Colonic mucosa (tissue), 4 donors: ENCODE measurements at regions not wholly inside any gene's neighbourhood (a gene's known extent, or its start where the extent isn't known, plus 50 kb on each side); places are given as distances from the start of the nearest gene placed in this dataset.
"Not testable (repeated sequence)": the region's sequence is repeated elsewhere in the genome, so short reads cannot be mapped to it uniquely, and the experiment has no call there.

Experiments
- DNase-seq: peaks from one replicate; pipeline ENCODE4 v3.0.0-alpha.2; 2020
- H3K27ac ChIP-seq: fragments of 200-600 bp; one replicate; pipeline ENCODE4 v1.8.0; 2021
- H3K27me3 ChIP-seq: fragments of 200-600 bp; one replicate; pipeline ENCODE4 v1.8.0; 2021
- H3K36me3 ChIP-seq: fragments of 200-600 bp; one replicate; pipeline ENCODE4 v1.8.0; 2021
- H3K4me1 ChIP-seq: fragments of 200-600 bp; one replicate; pipeline ENCODE4 v1.8.0; 2021; ENCODE audit warnings: mild to moderate bottlenecking
- H3K4me3 ChIP-seq: fragments of 200-600 bp; one replicate; pipeline ENCODE4 v1.8.0; 2021
- H3K9ac ChIP-seq, 2 donors: one replicate each; pipeline ENCODE4 v1.7.0; 2013; ENCODE audit warnings: control low read depth in 2 of 2, low read depth in 2 of 2, low read length in 2 of 2
- H3K9me3 ChIP-seq: fragments of 200-600 bp; one replicate; pipeline ENCODE4 v1.8.0; 2021
- intact Hi-C: fragments of 100-400 bp; cut with DNase I; formaldehyde crosslinking; loops from one replicate; pipeline ENCODE4 v1.14.1; 2022
- TF ChIP-seq, protein P1 (sequence below): fragments of 200-600 bp; IDR thresholded peaks from one replicate; pipeline ENCODE4 v1.8.0; 2022; ENCODE audit warnings: antibody characterized with exemption, mild to moderate bottlenecking
- donor health status: healthy.
- donor health status: DM: no; HTN: no; CAD: no.
- donor health status: DM: no; HTN: no; CAD: no.

DNA sequence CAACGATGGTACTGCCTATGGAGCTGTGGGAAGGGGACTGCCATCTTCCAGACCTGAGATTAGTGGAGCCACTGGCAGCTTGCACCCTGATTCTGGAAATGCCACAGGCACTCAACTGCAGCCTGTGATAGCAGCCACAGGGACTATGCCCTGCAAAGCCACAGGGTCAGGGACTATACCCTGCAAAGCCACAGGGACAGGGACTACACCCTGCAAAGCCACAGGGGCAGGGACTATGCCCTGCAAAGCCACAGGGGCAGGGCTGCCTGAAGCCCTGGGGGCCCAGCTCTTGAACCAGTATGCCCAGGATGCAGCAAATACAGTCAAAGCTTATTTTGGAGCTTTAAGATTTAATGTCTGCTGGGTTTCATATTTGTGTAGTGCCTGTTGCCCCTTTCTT, 346.6 kb downstream of the C6orf118 start:
- Histone ChIP-seq H3K4me3 (no peak overlapping the region), H3K27me3 (no peaks in the 10 kb centered on the region), H3K4me1 (no peaks in the 10 kb centered on the region), H3K27ac (no peak overlapping the region), H3K36me3 (no peaks in the 10 kb centered on the region), H3K9me3 (no peaks in the 10 kb centered on the region), H3K9ac (no peak overlapping the region)
- no peak for DNase-seq
- intact Hi-C loops, result no loop called here
- TF ChIP-seq, protein P1, sequence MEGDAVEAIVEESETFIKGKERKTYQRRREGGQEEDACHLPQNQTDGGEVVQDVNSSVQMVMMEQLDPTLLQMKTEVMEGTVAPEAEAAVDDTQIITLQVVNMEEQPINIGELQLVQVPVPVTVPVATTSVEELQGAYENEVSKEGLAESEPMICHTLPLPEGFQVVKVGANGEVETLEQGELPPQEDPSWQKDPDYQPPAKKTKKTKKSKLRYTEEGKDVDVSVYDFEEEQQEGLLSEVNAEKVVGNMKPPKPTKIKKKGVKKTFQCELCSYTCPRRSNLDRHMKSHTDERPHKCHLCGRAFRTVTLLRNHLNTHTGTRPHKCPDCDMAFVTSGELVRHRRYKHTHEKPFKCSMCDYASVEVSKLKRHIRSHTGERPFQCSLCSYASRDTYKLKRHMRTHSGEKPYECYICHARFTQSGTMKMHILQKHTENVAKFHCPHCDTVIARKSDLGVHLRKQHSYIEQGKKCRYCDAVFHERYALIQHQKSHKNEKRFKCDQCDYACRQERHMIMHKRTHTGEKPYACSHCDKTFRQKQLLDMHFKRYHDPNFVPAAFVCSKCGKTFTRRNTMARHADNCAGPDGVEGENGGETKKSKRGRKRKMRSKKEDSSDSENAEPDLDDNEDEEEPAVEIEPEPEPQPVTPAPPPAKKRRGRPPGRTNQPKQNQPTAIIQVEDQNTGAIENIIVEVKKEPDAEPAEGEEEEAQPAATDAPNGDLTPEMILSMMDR, result no peak

DNA sequence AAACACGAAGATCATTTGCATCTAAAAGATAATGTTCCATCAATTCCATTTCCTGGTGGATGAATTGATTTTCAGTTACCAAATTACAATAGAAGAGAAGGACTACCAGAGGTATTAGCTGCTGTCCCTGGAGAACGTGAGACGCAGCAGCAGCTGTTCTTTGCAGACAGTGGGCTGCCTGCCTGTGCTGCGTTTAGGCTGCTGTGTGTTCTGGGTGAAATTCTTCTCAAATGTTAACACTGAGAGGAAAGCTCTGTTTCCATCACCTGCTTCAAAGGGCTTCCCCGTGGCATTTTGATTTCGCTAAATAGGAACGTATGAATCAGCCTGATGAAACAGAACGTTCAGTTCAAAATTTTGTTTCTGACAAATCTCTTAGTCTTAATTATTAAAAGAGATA, 362.2 kb downstream of the C6orf118 start:
- Histone ChIP-seq H3K27ac (no peak overlapping the region), H3K9ac (no peak overlapping the region), H3K36me3 (no peaks in the 10 kb centered on the region), H3K27me3 (no peaks in the 10 kb centered on the region), H3K4me1 (no peaks in the 10 kb centered on the region), H3K4me3 (no peak overlapping the region), H3K9me3 (no peaks in the 10 kb centered on the region)
- TF ChIP-seq, protein P1, result no peak
- no peak for DNase-seq
- intact Hi-C loops, result no loop called here

DNA sequence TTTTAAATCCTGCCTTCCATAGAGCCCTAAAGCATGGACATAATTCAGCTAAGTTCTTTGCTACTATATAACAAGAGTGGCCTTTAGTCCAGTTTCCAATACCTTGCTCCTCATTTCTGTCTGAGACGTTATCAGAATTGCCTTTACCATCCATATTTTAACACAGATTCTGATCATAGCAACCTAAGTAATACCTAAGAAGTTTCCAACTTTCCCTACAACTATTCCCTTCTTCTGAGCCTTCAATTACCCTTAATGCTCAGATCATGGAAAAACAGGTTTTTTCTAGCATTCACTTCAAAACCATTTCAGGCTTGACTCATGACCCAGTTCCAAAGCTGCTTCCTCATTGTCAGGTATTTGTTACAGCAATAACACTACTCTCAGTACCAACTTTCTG, 367.1 kb downstream of the C6orf118 start:
- no peak overlapping the region for H3K9ac ChIP-seq
- no peak overlapping the region for H3K4me3 ChIP-seq
- intact Hi-C loops, result no loop called here

DNA sequence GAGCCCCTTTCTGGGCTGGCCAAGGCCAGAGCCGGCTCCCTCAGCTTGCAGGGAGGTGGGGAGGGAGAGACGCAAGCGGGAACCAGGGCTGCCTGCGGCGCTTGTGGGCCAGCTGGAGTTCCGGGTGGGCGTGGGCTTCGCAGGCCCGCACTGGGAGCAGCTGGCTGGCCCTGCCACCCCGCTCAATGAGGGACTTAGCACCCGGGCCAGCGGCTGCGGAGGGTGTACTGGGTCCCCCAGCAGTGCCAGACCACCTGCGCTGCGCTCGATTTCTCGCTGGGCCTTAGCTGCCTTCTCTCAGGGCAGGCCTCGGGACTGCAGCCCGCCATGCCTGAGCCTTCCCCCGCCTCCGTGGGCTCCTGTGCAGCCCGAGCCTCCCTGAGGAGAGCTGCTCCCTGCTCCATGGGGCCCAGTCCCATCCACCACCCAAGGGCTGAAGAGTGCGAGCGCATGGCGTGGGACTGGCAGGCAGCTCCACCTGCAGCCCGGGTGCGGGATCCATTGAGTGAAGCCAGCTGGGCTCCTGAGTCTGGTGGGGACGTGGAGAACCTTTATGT, 376.1 kb downstream of the C6orf118 start:
- H3K27ac ChIP-seq, H3K27me3 ChIP-seq, H3K9ac ChIP-seq, DNase-seq, H3K9me3 ChIP-seq, H3K36me3 ChIP-seq, H3K4me3 ChIP-seq, H3K4me1 ChIP-seq, intact Hi-C loops: not testable (repeated sequence)

More for the DNA sequence above, 367.1 kb downstream of the C6orf118 start:
- no peak for DNase-seq
- H3K36me3 ChIP-seq, result no peaks in the 10 kb centered on the region
- no peaks in the 10 kb centered on the region for H3K27me3 ChIP-seq
- TF ChIP-seq, protein P1, result no peak
- no peaks in the 10 kb centered on the region for H3K9me3 ChIP-seq
- no peaks in the 10 kb centered on the region for H3K4me1 ChIP-seq
- H3K27ac ChIP-seq, result no peak overlapping the region

DNA sequence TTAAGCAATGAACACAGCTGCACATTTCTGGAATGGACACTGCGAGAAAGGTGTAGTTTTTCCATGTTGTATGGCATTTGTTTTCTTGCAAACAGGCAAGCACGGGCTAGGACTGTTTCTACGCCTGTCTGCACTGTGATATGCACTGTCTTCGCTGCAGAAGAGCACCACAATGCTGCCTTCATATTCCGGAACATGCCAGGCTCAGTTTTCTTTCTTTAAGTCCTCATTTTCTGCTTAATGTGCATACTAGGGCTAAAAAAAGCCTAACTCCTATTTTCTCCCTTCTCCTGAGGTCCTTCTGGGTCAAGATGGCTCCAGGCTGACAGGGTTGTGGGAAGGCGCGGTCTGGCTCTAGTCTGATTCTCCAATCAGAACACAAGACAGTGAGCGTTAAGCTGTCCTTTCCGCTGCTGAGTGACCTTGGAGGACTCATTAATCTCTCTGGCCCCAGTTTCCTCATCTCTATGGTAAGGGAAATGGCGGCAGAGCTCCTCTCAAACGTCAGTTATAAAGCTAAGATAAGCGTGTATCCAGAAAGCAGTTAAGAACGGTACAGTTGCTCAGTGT, 379.9 kb downstream of the C6orf118 start:
- no peak overlapping the region for H3K27ac ChIP-seq
- DNase-seq, result no peak
- H3K4me1 ChIP-seq, result no peaks in the 10 kb centered on the region
- no peaks in the 10 kb centered on the region for H3K36me3 ChIP-seq
- H3K4me3 ChIP-seq, result no peak overlapping the region
- no peaks in the 10 kb centered on the region for H3K27me3 ChIP-seq
- H3K9me3 ChIP-seq, result no peaks in the 10 kb centered on the region
- intact Hi-C loops, result loop anchor here (10.0 kb wide), 1 partner anchor 1505 kb away; no protein-coding TSS in a partner anchor
- TF ChIP-seq, protein P1, result no peak
- no peak overlapping the region for H3K9ac ChIP-seq

DNA sequence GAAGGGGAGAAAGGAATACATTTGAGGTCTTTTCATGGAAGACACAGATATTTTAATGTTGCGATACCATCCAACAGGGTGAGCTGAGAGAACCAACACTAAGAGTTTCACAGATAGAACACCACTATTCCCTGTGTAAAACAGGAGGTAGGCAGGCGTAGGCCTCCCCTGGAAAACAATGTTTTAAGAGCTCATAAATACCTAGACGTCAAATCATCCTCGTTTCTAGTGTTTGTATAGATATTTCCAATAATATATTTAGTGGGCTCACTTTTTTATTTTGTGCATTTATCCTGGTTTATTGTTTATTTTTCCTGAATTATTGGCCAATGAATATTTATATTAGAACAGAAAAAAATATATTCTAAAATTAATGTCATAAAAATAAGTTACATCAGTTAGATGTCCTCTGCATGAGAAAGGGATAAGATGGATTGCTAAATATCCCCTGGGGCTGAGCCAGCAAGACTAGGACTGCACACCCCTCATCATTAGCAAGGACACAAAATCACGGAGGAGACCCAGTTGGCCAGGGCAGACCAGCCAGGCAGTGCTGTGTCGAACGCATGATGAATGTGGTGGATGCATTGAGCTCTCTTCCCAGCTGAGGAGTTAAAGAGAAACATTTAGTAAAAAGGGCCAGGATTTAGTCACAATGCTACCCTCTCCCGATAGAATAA, 380.5 kb downstream of the C6orf118 start:
- intact Hi-C loops, result loop anchor here (10.0 kb wide), 1 partner anchor 1504 kb away; no protein-coding TSS in a partner anchor

More for the DNA sequence above, 380.5 kb downstream of the C6orf118 start:
- TF ChIP-seq, protein P1, result no peak
- no peaks in the 10 kb centered on the region for H3K4me1 ChIP-seq
- no peaks in the 10 kb centered on the region for H3K9me3 ChIP-seq
- no peak overlapping the region for H3K4me3 ChIP-seq
- no peak for DNase-seq
- H3K27me3 ChIP-seq, result no peaks in the 10 kb centered on the region
- H3K27ac ChIP-seq, result no peak overlapping the region
- no peak overlapping the region for H3K9ac ChIP-seq
- H3K36me3 ChIP-seq, result no peaks in the 10 kb centered on the region
